HepG2 (cell line): ENCODE measurements at regions not wholly inside any gene's neighbourhood (a gene's known extent, or its start where the extent isn't known, plus 50 kb on each side); places are given as distances from the start of the nearest gene placed in this dataset.

Experiments
- ATAC-seq: fragments of 200-7000 bp; cut with Tn5 transposase; 3 replicates; pipeline ENCODE4 v1.9.1; 2020; ENCODE audit warnings: mild to moderate bottlenecking, moderate library complexity
- BruUV-seq: library from RNA; stranded (reverse); fragments of 400-500 nt; replicated peaks from 2 replicates; lab custom pipeline; 2021; lab: Mats Ljungman, UMichigan
- CTCF ChIA-PET: fragments of 300-600 bp; formaldehyde crosslinking; extraction: SDS; loops from one replicate; lab custom pipeline; 2021; ENCODE audit warnings: low total read pairs, inconsistent platforms, low intra/inter-chr PET ratio; lab: Yijun Ruan, JAX
- POLR2A ChIA-PET: fragments of 350-600 bp; sonication (Branson Sonifier 250); formaldehyde crosslinking; loops from one replicate; lab custom pipeline; 2020; ENCODE audit warnings: antibody characterized with exemption, inconsistent platforms; lab: Yijun Ruan, JAX
- DNase-seq: peaks from one replicate; pipeline ENCODE4 v3.0.0-alpha.2; 2015; ENCODE audit warnings: low spot score
- FAIRE-seq: peaks from 3 replicates; lab custom pipeline; 2011; peaks lifted over from hg19 to GRCh38; lab: Jason Lieb, UNC
- H2AFZ ChIP-seq: one replicate; pipeline ENCODE4 v1.6.1; 2011; ENCODE audit warnings: low read length, inconsistent platforms
- H3K27ac ChIP-seq: fragments of 300-600 bp; 3 replicates; pipeline ENCODE4 v1.8.0; 2011; ENCODE audit warnings: mixed run types, mild to moderate bottlenecking, mixed read lengths, low read length, inconsistent platforms; ENCODE audit not compliant: insufficient read depth; ENCODE audit errors: extremely low read length
- H3K27me3 ChIP-seq, 2 experiments: fragments of 200-600 bp in 1 of 2; 2 replicates in 1 of 2; 3 replicates in 1 of 2; pipeline versions ENCODE4 v1.6.0 to v1.8.0; 2011; ENCODE audit warnings: low read length in 2 of 2, mild to moderate bottlenecking in 2 of 2, moderate library complexity in 2 of 2, inconsistent platforms in 1 of 2; ENCODE audit not compliant: insufficient read depth in 2 of 2, control insufficient read depth in 1 of 2
- H3K36me3 ChIP-seq, 2 experiments: fragments of 200-600 bp in 1 of 2; replicated peaks in 1 of 2; 2 replicates in 1 of 2; 3 replicates in 1 of 2; pipeline versions ENCODE4 v1.5.1 to v1.8.0; 2011; ENCODE audit warnings: low read length in 2 of 2, inconsistent platforms in 1 of 2; ENCODE audit not compliant: insufficient read depth in 2 of 2, control insufficient read depth in 1 of 2
- H3K4me1 ChIP-seq: 2 replicates; pipeline ENCODE4 v1.5.1; 2012; ENCODE audit warnings: low read length, inconsistent platforms; ENCODE audit not compliant: insufficient read depth
- H3K4me2 ChIP-seq: 2 replicates; pipeline ENCODE4 v1.6.0; 2011; ENCODE audit warnings: low read depth, low read length, inconsistent platforms
- H3K4me3 ChIP-seq, 3 experiments: fragments of 200-600 bp in 1 of 3; sonication (generic), shearing (Covaris generic) in 1 of 3; replicated peaks in 1 of 3; 2 replicates each; pipeline ENCODE4 v1.5.1; 2011 to 2016; ENCODE audit warnings: low read length in 3 of 3, inconsistent platforms in 2 of 3, low read depth in 2 of 3, mild to moderate bottlenecking in 2 of 3, control low read depth in 1 of 3, mixed read lengths in 1 of 3; ENCODE audit not compliant: insufficient read depth in 1 of 3
- H3K79me2 ChIP-seq: one replicate; pipeline ENCODE4 v1.6.1; 2011; ENCODE audit warnings: low read length, inconsistent platforms; ENCODE audit not compliant: insufficient read depth
- H3K9ac ChIP-seq: 2 replicates; pipeline ENCODE4 v1.6.0; 2011; ENCODE audit warnings: mild to moderate bottlenecking, low read depth, low read length, inconsistent platforms; ENCODE audit not compliant: insufficient read depth
- H3K9me3 ChIP-seq: 2 replicates; pipeline ENCODE4 v1.5.1; 2012; ENCODE audit warnings: mild to moderate bottlenecking, low read length
- H4K20me1 ChIP-seq: 2 replicates; pipeline ENCODE4 v1.6.0; 2011; ENCODE audit warnings: inconsistent platforms, mild to moderate bottlenecking, low read length, moderate library complexity; ENCODE audit not compliant: insufficient read depth
- CENPBD1 ChIP-seq: sonication (generic); formaldehyde crosslinking; IDR thresholded peaks from 2 replicates; pipeline ENCODE4 v1.8.0; 2022; ENCODE audit warnings: missing genetic modification reagents, low read depth, mild to moderate bottlenecking, borderline replicate concordance
- ERF ChIP-seq: IDR thresholded peaks from 2 replicates; pipeline ENCODE4 v1.6.1; 2018; ENCODE audit warnings: missing biosample characterization, missing genetic modification reagents
- GMEB1 ChIP-seq: sonication (generic); formaldehyde crosslinking; IDR thresholded peaks from 2 replicates; pipeline ENCODE4 v1.5.1; 2020; ENCODE audit warnings: missing genetic modification reagents, mild to moderate bottlenecking, borderline replicate concordance
- MAFG ChIP-seq: sonication (generic); formaldehyde crosslinking; IDR thresholded peaks from 2 replicates; pipeline ENCODE4 v1.5.1; 2020; ENCODE audit warnings: mild to moderate bottlenecking, missing genetic modification reagents
- MIER2 ChIP-seq: IDR thresholded peaks from 2 replicates; pipeline ENCODE4 v1.6.1; 2016; ENCODE audit warnings: missing biosample characterization, missing genetic modification reagents
- MIER3 ChIP-seq: IDR thresholded peaks from 2 replicates; pipeline ENCODE4 v1.6.1; 2016; ENCODE audit warnings: missing compliant biosample characterization, borderline replicate concordance
- MXI1 ChIP-seq: IDR thresholded peaks from 3 replicates; pipeline ENCODE4 v1.6.1; 2012; ENCODE audit warnings: low read depth, low read length, inconsistent platforms, borderline replicate concordance
- SMC3 ChIP-seq: IDR thresholded peaks from 2 replicates; pipeline ENCODE4 v1.6.1; 2011; ENCODE audit warnings: low read length, improper control_type of control experiment
- ZKSCAN5 ChIP-seq: sonication (generic); formaldehyde crosslinking; IDR thresholded peaks from 2 replicates; pipeline ENCODE4 v1.5.1; 2020; ENCODE audit warnings: mild to moderate bottlenecking, missing genetic modification reagents
- ZNF33A ChIP-seq: sonication (generic); formaldehyde crosslinking; IDR thresholded peaks from 2 replicates; pipeline ENCODE4 v1.5.1; 2020; ENCODE audit warnings: missing genetic modification reagents, mild to moderate bottlenecking, moderate library complexity, borderline replicate concordance
- ZNF552 ChIP-seq: sonication (generic); formaldehyde crosslinking; IDR thresholded peaks from 2 replicates; pipeline ENCODE4 v1.9.0; 2022; ENCODE audit warnings: missing genetic modification reagents, mild to moderate bottlenecking, borderline replicate concordance
- WGBS: methylation state at CpG from one replicate; pipeline ENCODE4 v1.1.6; 2017; ENCODE audit warnings: low lambda C conversion rate; 5-methylcytosine and 5-hydroxymethylcytosine counted together
- in situ Hi-C: cut with HindIII; loops from 2 replicates; pipeline ENCODE4 v1.10.0; 2017; ENCODE audit warnings: low pct_unique_long_range_greater_than_20kb; ENCODE audit not compliant: extremely low pct_ligation_motif_present
- intact Hi-C: fragments of 100-400 bp; cut with micrococcal nuclease; formaldehyde crosslinking; loops from one replicate; pipeline ENCODE4 v1.10.0; 2022; ENCODE audit not compliant: unreplicated experiment

- in situ Hi-C loops (no loop called here), intact Hi-C loops (no loop called here)
- no peak overlapping the region for H3K9ac ChIP-seq
- no peaks in the 10 kb centered on the region for H3K36me3 ChIP-seq
- no peaks in the 10 kb centered on the region for H4K20me1 ChIP-seq
- no peak overlapping the region for H2AFZ ChIP-seq
- no peak overlapping the region for H3K27ac ChIP-seq
- 0% methylated on average over 1 of the region's 1 CpG for WGBS
- DNase-seq: no peak
- no peaks in the 10 kb centered on the region for H3K79me2 ChIP-seq
- no peak overlapping the region for H3K4me3 ChIP-seq
- ChIA-PET POLR2A (no interaction called here), CTCF (no interaction called here)
- BruUV-seq: no TSS peak
- no peak for TF ChIP-seq ZNF33A
- no peak for TF ChIP-seq MXI1
- TF ChIP-seq GMEB1 (CRISPR knock-in tag): no peak
- no peak for TF ChIP-seq MAFG (CRISPR knock-in tag)
- TF ChIP-seq MIER2 (CRISPR knock-in tag): no peak
- TF ChIP-seq CENPBD1 (CRISPR knock-in tag): no peak
- TF ChIP-seq ZNF552 (CRISPR knock-in tag): no peak
- TF ChIP-seq MIER3 (CRISPR knock-in tag): no peak
- no peak for TF ChIP-seq ERF (CRISPR knock-in tag)
- TF ChIP-seq ZKSCAN5 (CRISPR knock-in tag): no peak
- TF ChIP-seq SMC3: no peak
- no peaks in the 10 kb centered on the region for H3K4me1 ChIP-seq
- H3K4me2 ChIP-seq: no peak overlapping the region
- FAIRE-seq: no peak
- ATAC-seq: no peak
- H3K27me3 ChIP-seq: no peaks in the 10 kb centered on the region
- no peaks in the 10 kb centered on the region for H3K9me3 ChIP-seq
These were observed 215.3 kb upstream of the DSEL start for GRCh38 chr18:67731851-67732250.
